AG09319 (cell line): ENCODE measurements at regions not wholly inside any gene's neighbourhood (a gene's known extent, or its start where the extent isn't known, plus 50 kb on each side); places are given as distances from the start of the nearest gene placed in this dataset.
A peak's percentile ranks its signal among the peaks of the same experiment; 100 is the strongest.

Source experiments
- DNase-seq: peaks from one replicate; pipeline ENCODE4 v3.0.0-alpha.2; 2010; ENCODE audit warnings: low read depth; ENCODE audit errors: extremely low read depth
- TF ChIP-seq, protein P1 (sequence below): IDR thresholded peaks from 2 replicates; pipeline ENCODE4 v1.5.1; 2011; ENCODE audit warnings: low read depth, mild to moderate bottlenecking, inconsistent platforms, low read length, moderate library complexity

DNA sequence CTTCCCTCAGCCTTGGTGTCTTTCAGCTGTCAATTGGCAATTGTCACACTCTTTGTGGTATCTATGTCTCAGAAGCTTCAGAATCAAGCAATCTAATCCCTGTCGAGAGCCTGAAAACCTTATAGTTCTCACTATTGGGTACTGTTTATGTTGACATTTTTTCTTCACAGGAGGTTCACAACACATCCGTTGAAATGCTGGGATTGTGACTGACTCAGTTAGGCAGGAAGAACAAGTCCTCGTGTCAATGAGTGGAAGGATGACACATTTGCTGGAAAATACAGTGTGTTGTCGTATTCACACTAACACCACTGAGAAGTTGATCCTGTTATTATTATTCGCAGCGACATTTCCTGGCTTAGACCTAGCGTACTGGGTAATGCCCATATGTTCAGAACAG is 163.9 kb upstream of the CITED2 start:
- DNase-seq = no peak
- TF ChIP-seq, protein P1, sequence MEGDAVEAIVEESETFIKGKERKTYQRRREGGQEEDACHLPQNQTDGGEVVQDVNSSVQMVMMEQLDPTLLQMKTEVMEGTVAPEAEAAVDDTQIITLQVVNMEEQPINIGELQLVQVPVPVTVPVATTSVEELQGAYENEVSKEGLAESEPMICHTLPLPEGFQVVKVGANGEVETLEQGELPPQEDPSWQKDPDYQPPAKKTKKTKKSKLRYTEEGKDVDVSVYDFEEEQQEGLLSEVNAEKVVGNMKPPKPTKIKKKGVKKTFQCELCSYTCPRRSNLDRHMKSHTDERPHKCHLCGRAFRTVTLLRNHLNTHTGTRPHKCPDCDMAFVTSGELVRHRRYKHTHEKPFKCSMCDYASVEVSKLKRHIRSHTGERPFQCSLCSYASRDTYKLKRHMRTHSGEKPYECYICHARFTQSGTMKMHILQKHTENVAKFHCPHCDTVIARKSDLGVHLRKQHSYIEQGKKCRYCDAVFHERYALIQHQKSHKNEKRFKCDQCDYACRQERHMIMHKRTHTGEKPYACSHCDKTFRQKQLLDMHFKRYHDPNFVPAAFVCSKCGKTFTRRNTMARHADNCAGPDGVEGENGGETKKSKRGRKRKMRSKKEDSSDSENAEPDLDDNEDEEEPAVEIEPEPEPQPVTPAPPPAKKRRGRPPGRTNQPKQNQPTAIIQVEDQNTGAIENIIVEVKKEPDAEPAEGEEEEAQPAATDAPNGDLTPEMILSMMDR = no peak

DNA sequence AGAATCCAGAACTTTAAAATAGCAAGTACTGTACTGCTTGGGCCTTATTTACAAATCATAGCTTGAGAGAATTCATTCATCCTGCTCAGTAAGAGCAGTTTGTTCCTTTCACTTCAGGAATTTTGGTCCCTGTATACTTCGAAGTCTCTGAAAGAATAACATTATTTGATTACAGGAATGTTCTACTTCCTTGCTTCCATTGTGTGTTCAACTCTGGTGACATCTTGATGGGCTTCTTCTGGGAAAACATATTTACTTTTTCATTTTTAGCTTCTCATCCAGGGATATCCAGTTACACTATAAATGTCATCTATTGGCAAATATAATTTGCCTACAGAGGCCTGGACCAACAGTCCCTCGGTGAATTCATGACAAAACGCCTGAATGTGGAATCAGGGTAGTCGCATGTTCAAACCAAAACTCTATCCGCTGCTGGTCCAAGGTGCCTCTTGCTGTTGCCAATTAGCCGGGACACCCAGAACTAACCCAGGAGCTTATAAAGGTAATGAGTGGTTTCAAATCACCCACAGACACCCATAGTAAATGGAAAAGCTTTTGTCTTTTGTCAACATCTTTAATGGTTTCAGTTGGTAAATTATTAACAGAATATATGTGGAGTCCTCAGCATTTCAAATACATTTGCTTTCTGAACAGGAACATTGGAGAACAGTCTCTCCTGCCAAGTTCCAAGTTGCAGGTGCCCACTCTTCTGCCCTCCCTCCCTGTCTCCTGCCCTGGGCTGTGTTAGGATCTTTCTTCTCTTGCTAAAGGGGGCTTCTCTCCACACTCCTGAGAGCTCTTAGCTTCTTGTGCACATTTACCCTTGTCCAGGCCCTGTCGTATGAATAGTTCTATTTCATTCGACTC is 162.5 kb upstream of the CITED2 start:
- no peak for DNase-seq
- TF ChIP-seq, protein P1 = no peak

DNA sequence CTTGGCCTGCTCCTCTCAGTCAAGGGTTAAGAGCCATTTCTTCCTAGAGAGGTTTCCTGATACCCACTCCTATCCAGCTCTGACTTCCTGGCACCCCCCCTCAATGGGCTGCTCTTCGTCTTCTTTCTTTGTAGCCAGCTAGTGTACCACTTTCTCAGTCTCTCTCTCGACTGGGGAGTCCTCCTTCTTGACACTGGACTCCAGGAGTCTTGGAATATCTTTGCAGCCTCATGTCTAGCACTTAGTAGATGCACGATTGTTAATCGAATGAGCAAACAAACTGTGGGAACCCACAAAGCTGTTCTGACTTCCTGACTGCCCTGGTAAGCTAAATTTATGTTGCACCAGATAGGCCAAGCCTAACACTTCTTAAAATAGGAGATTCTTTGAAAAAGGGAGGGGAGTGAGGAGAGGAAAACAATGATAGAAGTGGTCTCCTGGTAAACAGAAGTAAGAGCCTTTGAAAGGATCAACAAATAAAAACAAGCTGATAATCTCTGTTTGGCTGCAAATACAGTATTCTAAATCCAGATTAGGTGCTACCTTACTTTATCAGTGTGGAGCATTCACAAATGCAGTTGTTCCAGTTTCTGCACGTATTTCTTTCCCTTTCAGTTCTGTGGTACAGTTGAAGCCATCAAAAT is 160.1 kb upstream of the CITED2 start:
- TF ChIP-seq, protein P1 = no peak
- DNase-seq = no peak

DNA sequence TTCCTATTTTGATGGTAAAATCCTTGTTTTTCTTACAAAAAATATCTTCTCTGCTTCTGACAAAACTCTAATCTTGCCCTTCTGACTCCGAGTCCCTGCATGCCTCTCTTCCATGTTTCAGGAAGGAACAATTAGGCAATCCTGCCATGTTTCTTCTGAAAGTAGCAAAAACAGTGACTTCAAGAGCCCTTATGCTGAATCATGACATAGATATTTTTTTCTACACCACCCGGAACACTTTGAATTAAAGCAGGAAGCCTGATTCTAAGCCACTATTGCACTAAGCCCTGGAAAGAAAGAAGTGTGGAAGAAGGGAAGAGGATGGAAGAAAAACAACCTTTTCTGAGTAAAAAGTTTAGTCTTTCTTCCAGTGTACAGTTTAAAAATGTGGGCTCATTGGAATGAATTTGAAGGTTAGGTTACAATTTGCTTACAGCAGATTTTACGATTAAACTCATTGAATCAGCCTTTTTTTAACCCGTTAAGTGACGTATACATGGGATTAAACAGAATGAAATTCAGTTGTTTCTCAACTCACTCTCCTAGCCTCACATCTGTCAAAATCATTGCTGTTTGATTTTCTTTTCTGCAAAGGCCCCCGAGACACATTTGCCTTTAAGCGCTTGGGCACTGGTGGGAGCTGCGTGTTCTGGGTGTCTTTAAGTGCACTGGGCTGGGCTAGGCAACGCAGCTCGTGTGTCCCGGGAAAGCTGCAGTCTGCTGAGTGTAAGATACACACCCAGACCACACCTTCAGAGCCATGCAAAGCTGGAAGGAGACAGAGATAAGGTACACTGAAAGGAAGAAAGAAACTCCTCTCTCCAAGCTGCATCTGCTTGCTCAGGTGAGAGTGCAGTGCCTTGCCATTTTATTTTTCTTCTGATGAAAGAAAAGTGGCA is 159.4 kb upstream of the CITED2 start:
- TF ChIP-seq, protein P1 = no peak
- DNase-seq = peak; percentile 39

- DNase-seq = no peak
- TF ChIP-seq, protein P1 = no peak
These were observed 158.7 kb upstream of the CITED2 start for GRCh38 chr6:139533171-139533570.

DNA sequence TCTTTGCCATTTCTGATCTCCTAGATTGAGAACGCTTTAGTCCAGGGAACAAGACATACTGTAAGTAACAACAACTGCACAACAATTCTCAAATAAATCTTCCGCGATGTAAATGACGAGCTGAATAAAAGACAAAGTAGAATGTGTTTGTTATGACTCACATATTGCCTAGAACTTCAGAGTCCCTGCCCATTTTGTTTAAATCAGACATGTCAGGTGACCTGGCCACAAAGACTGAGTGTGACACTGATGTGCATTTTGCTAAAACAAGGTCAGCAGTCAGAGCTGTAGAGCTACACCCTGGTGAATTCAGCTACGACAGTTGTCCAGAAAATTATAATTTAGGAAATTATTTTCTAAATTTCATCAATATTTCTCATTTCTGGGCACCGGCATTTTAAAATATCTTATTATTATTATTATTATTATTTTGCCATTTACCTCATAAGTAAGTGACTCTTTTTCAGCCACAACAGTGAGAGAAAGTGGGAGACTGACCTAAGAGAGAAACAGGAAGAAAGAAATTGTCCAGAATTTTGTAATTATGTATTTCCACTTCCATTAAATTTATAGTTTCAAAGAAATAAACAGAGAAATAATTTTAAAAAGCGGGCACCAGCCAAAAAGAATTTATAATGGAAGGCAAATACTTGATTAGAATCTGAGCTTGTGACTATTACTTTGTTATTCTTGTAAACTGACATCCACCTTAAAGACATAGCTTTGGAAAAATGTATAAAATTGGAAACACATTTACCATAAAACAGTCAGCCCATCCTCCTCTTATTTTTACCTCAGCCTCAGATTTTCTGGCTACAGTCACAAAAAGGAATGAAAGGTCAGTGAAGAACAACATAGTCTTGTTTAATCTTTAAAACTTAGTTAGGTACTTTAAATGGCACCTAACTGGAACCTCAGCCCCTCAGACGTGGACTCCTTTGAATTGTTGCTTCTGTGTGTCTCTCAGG is 157.0 kb upstream of the CITED2 start:
- DNase-seq = no peak
- TF ChIP-seq, protein P1 = no peak
